NT2/D1 (cell line): ENCODE measurements at regions not wholly inside any gene's neighbourhood (a gene's known extent, or its start where the extent isn't known, plus 50 kb on each side); places are given as distances from the start of the nearest gene placed in this dataset.

ENCODE experiments used
- SUZ12 ChIP-seq: IDR thresholded peaks from 2 replicates; pipeline ENCODE4 v1.6.1; 2011; ENCODE audit not compliant: insufficient read length, insufficient read depth; ENCODE audit errors: extremely low read depth
- YY1 ChIP-seq: IDR thresholded peaks from 2 replicates; pipeline ENCODE4 v1.6.1; 2011; ENCODE audit not compliant: insufficient read length, insufficient read depth
- ZNF274 ChIP-seq: IDR thresholded peaks from 2 replicates; pipeline ENCODE4 v1.6.1; 2011; ENCODE audit warnings: mild to moderate bottlenecking, low read depth, low read length

DNA sequence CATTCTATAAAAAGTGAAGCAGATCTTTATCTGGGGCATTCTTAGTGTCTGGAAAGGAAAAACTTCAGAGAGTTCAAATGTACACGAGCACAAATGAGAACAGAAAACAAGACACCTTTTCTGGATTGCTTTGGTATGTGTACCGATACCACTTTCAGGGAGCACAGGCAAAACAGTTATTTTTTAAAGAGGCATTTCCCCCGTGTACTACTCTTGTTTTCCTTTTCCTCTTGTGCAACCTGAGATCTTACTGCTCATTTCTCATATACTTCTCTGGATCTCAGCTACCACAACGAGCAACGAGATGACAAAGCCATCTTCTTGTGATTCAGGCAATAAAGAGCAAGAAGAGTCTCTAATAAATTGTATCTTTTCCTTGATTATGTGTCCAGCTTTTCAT lies 463.6 kb downstream of the SHQ1 start:
- TF ChIP-seq YY1 (no peak), ZNF274 (no peak), SUZ12 (no peak)
